ENCODE measurements at regions not wholly inside any gene's neighbourhood (a gene's known extent, or its start where the extent isn't known, plus 50 kb on each side); places are given as distances from the start of the nearest gene placed in this dataset.
"Not testable (repeated sequence)": the region's sequence is repeated elsewhere in the genome, so short reads cannot be mapped to it uniquely, and the experiment has no call there.

DNA sequence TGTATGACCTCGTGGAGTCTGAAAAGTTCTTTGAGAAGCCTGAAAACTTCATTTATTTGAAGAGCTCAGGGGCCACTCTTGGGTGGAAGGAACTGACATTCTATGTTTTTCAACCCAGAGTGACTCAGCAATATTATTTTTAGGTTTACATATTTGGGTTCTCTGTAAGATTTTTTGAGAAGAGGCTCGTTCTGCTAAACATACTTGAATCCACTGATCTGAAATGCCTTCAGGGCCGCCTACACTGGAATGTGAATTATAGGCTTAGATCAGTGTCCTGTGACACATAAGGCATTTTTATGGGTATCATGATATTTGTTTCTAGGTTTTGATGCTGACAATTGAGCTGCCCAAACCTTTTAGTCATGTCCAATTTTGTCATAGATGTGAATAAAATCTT, 86.2 kb downstream of the PSAT1 start:
- no peak for DNase-seq (ENCODE audit: low read depth)

DNA sequence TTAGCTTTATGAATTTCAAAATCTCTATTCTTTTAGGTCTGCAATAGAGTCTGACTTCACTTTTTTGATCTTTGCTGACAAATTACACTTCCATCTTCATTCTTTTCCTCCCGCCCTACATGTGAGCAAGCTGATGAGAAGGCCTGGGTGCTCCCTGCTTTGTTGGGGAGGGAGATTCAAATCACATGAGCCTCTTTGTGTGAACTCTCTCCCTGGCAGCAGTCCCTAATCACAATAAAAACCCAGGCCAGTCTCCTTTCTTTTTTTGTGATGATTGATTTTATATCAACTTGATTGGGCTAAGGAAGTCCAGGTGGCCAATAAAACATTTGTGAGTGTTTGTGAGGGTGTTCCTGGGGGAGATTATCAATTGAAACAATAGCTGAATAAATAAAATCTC, 89.4 kb downstream of the PSAT1 start:
- no peak for DNase-seq (ENCODE audit: low read depth)

DNA sequence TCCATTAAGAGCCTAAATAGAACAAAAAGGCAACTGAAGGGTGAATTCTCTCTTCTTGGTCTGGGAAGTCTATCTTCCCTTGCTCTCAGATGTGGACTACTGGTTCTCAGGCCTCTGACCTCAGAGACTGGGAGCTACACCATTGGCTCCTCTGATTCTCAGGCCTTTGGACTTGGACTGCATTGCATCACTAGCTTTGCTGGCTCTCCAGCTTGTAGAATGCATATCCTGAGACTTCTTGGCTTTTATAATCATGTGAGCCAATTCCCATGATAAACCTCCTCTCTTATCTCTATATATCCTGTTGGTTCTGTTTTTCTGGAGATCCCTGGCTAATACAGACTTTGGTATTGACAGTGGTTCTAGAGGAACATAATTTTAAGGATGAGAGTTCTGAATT, 89.8 kb downstream of the PSAT1 start:
- DNase-seq (ENCODE audit: low read depth) = no peak

DNA sequence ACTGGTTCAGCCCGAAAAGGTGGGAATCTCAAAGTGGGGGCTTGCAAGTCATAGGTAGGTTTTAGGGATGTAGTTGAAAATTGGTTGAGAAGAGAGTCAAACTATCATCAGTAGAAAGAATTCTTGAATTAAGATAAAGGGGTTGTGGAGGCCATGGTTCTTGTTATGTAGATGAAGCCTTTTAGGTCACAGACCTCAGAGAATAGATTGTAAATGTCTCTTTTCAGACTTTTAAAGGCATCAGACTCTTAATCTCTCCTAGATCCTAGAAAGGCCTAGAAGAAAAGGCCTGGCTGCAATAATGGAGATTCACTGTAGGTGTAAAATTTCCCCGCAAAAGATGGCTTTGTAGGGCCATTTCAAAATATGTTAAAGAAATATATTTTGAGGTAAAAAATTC, 96.4 kb downstream of the PSAT1 start:
- no peak for DNase-seq (ENCODE audit: low read depth)

DNA sequence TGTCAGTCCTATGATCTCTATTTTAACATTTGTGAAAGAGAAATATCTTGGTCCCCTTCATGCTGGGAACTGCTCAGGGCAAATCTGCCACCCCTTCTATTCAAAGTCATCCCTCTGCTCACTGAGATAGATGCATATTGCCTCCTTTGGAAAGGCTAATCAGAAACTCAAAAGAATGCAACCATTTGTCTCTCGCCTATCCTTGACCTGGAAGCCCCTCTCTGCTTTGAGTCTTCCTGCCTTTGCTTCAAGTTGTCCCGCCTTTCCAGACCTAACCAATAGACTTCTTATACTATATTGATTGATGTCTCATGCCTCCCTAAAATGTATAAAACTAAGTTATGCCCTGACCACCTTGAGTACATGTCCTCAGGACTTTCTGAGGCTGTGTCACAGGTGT, 97.0 kb downstream of the PSAT1 start:
- DNase-seq (ENCODE audit: low read depth) = no peak

DNA sequence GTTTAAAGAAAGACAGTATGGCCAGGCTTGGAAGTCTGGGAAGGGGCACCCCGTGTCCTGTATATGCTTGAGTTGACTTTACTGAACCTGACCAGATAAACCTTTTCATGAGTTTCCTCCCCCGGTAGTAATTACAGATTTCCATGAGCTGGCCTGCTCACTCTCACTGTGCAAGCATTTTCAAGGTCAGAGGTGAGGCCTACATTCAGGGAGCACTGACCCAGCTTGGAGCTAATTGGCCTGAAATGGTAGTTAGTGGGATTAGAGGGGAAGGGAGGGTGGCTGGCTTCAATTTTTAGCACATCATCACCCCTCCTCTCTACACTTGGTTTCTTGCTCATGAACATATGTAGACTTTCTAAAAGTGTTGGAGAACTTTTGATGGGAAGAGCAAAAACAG, 99.2 kb downstream of the PSAT1 start:
- DNase-seq (ENCODE audit: low read depth) = no peak

DNA sequence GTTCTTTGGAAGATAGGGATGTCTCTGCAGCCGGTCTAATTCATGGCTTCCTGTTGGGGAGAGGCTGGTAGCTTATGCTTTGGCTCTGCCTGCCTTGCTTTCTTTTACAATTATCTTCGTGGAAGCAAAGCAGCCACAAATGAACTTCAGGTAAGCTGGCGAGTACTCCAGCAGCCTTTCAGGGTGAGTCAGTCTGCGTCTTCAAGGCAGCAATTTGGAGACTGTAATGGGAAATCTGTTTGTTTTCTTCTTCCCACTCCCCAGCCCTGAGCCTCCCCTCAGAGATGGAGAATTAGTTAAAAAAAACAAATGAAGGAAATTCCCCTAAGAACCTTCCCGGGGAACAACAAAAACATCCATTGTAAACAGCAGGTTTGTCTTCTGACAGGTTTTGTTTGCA, 100.1 kb downstream of the PSAT1 start:
- no peak for DNase-seq (ENCODE audit: low read depth)

DNA sequence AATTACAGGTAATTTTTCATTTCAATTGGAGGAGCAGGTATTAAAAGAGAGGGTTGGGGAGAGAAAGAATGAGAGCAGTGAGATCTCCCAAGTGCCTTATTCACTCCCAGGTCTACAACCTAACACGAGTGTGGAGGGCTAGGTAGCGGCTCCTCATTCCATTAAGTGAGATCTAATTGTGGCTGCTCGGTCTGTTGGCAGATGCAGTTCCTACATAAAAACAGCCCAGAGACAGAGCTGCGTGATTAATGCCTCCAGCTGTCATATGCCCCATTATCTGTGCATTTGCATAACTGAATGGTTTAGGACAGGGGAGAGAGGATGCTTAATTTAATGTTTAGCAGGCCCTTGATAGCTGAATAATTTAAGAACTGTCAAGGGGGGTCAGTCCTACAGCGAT, 100.5 kb downstream of the PSAT1 start:
- no peak for DNase-seq (ENCODE audit: low read depth)

DNA sequence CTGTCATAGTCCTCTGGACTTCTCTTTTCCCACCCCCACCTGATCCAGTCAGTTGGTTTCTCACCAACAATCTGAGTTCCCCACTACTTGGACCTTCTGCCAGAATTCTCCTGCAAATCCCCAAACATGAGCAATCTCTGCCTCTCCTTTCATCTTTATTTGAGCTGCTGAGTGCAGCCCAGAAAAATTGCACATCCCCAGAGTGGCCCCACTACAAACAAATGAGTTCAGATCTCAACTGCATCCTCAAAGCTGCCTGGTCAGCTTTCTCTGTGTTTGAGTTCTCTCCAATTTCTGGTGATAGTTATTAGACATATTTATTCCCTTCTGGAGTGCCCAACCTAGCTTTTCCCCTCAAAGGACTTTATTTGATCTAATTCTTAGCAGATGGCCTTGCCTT, 102.2 kb downstream of the PSAT1 start:
- no peak for DNase-seq (ENCODE audit: low read depth)

DNA sequence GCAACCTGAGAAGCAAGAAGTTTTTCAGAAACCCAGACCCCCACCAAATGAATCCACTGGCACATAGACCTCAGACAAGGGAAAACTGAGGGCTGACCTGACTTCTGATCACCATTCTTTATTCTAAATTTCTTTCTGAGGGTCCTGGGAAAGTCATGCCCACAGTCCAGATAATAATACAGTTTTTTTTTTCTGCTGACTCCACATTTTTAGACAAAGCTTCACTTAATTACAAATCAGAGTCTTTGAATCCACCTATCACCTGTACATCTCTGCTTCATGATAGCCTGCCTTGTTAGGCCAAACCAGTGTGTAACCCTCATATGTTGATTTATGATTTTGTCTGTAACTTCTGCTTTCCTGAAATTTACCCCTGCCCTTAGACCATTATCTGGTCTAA, 103.6 kb downstream of the PSAT1 start:
- no peak for DNase-seq (ENCODE audit: low read depth)

DNA sequence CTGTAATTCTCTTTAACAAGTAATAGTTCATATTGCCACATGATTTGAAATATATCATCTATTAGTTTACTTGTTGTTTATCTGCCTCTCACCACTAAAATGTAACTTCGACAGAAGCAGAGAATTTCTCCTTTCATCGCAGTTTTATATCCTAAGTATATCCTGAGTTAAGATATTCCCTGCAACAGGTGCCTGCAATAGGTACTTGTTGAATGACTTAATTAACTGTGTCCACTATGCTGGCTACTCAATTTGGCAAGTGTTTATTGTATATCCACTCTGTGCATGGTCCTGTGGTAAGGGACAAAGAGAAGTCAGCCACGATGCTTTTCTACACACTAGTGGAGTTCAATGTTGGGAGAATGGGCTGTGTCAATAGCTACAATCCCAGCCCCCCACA, 108.5 kb downstream of the PSAT1 start:
- DNase-seq (ENCODE audit: low read depth) = no peak

DNA sequence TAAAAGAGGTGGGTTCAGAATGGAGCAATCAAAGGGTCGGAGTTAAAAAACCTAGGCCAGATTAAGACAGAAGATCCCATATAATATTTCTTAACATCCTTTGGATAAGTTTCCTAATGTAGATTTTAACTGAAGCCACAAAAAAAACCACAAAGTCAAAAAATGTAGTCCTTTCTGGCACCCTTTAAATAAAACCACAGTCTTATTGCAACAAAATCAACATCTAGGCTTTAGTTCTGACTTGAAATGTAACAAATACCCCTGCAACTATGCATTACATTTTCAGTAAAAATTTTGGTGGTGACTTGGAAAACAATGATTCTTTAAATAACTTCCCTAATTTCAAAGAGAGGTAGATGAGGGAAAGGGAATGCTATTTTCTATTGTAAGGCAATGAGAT, 109.2 kb downstream of the PSAT1 start:
- no peak for DNase-seq (ENCODE audit: low read depth)

DNA sequence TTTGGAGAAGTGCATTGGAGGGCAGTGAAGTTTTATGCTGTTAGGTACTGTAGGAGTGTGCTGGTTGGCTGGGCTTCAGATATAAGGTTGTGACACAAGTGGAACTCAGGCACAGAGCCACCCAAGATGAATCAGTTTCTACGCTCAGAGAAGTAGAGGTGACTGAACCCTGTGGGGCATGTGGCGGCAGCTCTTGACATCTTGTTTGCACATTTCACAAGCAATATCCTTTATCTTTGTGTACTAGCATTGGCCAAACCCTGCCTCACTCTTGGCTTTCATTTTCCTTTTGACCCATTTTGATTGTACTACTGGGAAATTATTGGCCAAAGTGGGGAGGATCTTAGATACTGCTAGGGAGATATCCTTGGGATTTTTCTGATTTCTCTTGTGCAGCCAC, 110.0 kb downstream of the PSAT1 start:
- no peak for DNase-seq (ENCODE audit: low read depth)

DNA sequence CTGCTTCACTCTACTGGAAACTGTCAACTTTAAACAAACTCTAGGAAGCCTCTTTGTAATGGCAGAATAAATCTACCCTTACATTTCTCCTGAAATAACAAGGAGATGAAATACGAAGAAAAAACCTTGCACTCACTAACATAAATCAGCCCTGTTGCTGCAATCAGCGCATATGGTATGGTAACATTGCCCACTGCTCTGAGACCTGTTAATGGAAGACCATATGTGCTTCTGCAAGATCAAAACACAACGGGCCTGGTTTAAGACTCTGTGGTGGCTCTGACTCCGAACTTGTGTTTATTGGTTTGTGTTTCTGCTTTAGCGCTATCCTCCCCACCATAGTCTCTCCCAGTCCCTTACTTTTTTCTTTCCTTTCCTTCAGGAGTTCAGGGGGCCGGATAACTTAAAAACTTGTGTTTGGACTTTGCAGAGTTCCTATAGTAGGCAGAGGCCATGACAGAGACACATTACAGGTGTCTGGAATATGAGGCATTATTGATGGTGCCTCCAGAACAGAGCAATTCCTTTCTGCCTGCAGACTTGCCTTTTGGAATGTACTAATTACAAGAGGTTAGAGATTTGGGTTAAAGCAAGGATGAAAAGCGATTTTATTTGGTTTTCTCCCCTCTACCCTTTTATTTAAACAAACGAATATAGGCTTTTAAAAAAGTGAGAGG, 110.8 kb downstream of the PSAT1 start:
- DNase-seq (ENCODE audit: low read depth) = no peak

DNA sequence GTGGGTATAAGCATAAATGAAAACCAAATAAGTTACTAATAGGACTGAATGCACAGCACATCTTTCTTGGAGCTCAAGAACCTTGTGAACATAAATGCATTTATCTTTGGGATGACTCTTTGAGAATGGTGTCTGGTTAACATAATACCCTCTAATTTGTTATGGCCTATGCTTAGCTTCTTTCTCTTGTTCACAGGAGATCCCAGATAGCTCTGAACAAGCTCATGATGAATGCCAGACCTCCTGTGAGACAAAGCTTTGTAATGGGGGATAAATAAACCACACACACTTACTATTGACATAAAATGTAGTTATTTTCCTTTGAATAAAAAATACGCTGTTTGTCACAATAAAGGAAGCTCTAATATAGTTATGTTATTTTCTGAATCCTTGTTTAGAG, 111.5 kb downstream of the PSAT1 start:
- no peak for DNase-seq (ENCODE audit: low read depth)

DNA sequence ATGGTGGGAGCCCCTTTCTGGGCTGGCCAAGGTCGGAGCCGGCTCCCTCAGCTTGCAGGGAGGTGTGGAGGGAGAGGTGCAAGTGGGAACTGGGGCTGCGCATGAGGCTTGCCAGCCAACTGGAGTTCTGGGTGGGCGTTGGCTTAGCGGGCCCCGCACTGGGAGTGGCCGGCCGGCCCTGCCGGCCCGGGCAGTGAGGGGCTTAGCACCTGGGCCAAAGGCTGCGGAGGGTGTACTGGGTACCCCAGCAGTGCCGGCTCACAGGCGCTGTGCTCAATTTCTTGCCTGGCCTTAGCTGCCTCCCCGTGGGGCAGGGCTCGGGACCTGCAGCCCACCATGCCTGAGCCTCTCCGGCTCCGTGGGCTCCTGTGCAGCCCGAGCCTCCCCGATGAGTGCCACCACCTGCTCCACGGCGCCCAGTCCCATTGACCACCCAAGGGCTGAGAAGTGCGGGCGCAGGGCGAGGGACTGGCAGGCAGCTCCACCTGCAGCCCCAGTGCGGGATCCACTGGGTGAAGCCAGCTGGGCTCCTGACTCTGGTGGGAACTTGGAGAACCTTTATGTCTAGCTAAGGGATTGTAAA, 113.1 kb downstream of the PSAT1 start:
- DNase-seq (ENCODE audit: low read depth) = not testable (repeated sequence)

DNA sequence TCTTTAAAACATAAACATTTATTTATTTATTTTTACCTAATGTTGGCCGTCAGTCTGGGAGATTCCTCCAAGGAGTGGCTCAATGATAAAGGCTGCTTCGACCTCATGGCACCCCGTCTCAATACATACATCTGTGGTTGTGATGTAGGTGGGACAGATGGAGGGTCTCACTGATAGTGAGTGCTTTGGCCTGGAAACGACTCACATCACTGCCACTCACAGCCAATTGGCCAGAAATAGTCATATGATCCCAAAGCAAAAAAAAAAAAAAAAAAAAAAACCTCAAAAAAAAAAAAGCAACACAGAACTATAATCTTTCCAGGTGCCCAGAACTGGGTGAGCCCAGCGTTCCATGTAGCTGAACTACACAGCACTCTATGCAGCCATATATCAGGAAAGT, 125.4 kb downstream of the PSAT1 start:
- DNase-seq (ENCODE audit: low read depth) = no peak

DNA sequence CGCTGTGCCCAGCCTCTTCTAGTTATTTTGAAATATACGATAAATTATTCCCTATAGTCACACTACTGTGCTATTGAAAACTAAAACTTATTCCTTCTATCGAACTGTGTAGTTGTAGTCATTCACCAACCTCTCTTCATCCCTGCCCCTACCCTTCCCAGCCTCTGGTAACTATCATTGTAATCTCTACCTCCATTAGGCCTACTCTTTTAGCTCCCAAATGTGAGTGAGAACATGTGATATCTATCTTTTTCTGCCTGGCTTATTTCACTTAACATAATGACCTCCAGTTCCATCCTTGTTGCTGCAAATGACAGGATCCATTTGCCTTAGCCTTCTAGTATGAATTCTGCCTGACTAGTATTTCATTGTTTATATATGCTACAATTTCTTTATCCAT, 127.4 kb downstream of the PSAT1 start:
- no peak for DNase-seq (ENCODE audit: low read depth)

DNA sequence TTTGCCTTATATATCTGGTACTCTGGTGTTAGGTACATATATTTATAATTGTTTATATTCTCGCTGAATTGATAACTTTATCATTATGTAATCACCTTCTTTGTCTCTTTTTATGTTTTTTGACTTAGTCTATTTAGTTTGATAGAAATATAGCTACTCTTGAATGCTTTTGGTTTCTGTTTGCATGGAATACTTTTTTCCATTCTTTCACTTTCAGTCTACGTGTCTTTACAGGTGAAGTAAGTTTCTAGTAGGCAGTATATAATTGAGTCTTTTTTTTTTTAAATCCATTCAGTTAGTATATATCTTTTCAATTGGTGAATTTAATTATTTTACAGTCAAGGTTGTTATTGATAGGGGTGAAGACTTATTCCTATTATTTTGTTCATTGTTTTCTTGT, 131.7 kb downstream of the PSAT1 start:
- DNase-seq (ENCODE audit: low read depth) = no peak

DNA sequence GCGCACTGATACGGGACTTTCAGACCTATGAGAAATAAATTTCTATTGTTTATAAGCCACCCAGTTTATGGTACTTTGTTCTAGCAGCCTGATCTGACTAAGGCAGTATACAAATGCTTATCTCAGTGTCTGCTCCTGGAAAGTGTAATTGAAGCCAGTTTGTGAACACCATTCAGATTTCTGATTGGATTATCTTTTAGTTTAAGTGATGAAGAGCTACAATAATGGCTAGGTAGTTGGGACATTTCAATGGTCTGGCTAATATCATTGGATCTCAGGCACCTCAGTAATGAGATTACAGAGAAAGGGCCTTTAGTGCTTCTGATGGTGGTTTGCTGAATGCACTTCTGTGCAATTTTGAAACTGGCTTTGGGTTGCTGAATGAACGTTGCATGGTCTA, 133.5 kb downstream of the PSAT1 start:
- no peak for DNase-seq (ENCODE audit: low read depth)

DNA sequence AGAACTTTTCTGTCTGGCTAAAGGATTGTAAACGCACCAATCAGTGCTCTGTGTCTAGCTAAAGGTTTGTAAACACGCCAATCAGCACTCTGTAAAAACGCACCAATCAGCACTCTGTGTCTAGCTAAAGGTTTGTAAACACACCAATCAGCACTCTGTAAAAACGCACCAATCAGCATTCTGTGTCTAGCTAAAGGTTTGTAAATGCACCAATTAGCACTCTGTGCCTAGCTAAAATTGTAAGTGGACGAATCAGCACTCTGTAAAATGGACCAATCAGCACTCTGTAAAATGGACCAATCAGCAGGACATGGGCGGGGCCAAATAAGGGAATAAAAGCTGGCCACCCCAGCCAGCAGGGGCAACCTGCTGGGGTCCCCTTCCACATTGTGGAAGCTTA, 134.1 kb downstream of the PSAT1 start:
- DNase-seq (ENCODE audit: low read depth) = not testable (repeated sequence)

DNA sequence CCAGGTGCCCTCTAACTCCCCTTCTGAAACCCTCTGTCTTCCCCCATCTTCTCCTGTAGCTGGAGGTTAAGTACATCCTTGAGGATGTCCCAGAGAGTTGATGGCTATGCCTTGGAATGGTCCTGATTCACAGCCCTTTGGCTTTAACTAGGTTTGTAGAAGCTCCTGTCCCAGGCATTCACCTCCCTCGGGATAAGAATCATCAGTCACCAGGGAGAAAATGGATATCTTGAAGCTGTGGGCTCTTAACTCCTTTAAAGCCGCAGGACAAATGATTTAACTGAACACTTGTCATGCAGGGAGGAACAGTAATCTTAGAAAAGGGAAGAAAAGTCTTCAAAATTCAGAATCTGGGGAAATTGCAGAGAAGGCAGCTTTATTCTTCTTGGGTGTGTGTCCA, 139.9 kb downstream of the PSAT1 start:
- no peak for DNase-seq (ENCODE audit: low read depth)

DNA sequence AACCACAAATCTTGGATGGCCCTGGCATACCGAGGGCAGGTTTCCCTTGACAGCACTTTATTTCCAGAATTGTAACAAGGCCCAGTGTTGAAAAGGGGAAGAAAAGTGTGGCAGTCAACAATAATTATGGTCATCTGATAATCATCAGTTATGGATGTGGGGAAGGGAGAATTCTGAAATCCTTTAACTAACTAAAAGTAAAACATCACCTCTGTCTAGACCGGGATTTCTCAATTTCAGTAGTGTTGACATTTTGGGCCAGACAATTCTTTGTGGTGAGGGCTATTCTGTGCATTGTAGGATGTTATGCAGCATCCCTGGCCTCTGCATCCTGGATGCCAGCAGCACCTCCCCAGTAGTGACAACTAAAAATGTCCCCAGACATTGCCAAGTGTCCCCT, 140.4 kb downstream of the PSAT1 start:
- DNase-seq (ENCODE audit: low read depth) = no peak

DNA sequence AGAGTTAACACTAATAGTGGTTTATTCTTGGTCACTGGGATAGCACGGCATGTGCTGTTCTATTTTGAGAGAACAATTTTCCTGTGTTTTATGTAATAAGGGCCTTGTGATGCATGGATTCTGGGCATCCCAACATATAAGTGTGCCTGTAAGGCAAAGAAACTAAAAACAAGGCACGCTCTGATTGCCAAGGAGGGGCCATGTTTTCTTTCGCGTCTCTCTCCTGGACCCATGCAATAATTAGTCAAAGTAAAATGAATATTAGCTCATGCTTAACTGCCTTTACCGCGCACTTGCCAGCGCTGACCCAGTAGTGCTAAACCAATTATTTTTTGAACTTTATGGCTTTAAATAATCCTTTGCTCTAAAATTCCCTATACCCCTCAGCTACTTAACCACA, 140.9 kb downstream of the PSAT1 start:
- DNase-seq (ENCODE audit: low read depth) = no peak

DNA sequence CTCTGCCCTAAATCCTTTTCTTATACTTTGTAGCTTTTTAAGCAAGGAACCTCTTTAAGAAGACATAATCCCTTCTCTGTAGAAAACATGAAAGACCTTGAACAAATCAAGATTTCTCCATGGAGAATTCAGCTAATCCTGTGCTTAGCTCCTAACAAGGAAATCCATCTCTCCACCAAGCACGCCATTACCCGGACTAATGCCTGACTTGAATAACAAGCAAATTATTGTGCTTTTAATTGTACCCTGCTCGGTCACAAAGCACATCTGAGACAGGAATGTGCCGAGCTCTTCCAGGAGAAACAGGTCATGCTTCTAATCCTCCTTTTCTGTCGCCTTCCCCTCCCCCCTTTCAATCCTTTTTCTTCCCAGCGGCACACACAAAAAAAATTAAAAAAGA, 141.3 kb downstream of the PSAT1 start:
- no peak for DNase-seq (ENCODE audit: low read depth)

Measured in stimulated activated CD8-positive, alpha-beta memory T cell treated with anti-CD3 and anti-CD28 coated beads, Interleukin-15, amount 100 ng/mL, for 24 hours (primary cell).